Kidney (tissue), 13 donors: ENCODE measurements at regions not wholly inside any gene's neighbourhood (a gene's known extent, or its start where the extent isn't known, plus 50 kb on each side); places are given as distances from the start of the nearest gene placed in this dataset.

Experiments used
- DNase-seq, 5 donors: peaks; one replicate each; pipeline ENCODE4 v3.0.0-alpha.2; 2013 to 2020
- FAIRE-seq: peaks from 2 replicates; lab custom pipeline; 2012; peaks lifted over from hg19 to GRCh38; lab: Jason Lieb, UNC
- H3K27ac ChIP-seq, 2 donors: one replicate each; pipeline ENCODE4 v1.7.0; 2013; ENCODE audit warnings: low read depth in 2 of 2, low read length in 2 of 2, inconsistent platforms in 1 of 2
- H3K27me3 ChIP-seq: one replicate; pipeline ENCODE4 v1.7.1; 2013; ENCODE audit warnings: low read length, inconsistent platforms; ENCODE audit not compliant: control insufficient read depth, insufficient read depth
- H3K36me3 ChIP-seq, 3 donors: one replicate each; pipeline versions ENCODE4 v1.7.0 to v1.7.1; 2013; ENCODE audit warnings: low read length in 3 of 3, control low read depth in 1 of 3, inconsistent platforms in 1 of 3; ENCODE audit not compliant: insufficient read depth in 3 of 3, control insufficient read depth in 2 of 3
- H3K4me1 ChIP-seq, 3 donors: one replicate each; pipeline versions ENCODE4 v1.7.0 to v1.7.1; 2013; ENCODE audit warnings: low read length in 3 of 3, inconsistent platforms in 1 of 3, low read depth in 1 of 3; ENCODE audit not compliant: control insufficient read depth in 2 of 3, insufficient read depth in 2 of 3
- H3K4me3 ChIP-seq, 3 donors: one replicate each; pipeline versions ENCODE4 v1.7.0 to v1.8.1; 2013; ENCODE audit warnings: low read length in 3 of 3, control low read depth in 1 of 3, inconsistent platforms in 1 of 3
- H3K9ac ChIP-seq, 3 donors: one replicate each; pipeline versions ENCODE4 v1.7.0 to v1.7.1; 2013; ENCODE audit warnings: low read length in 3 of 3, control low read depth in 1 of 3, inconsistent platforms in 1 of 3
- H3K9me3 ChIP-seq, 3 donors: one replicate each; pipeline versions ENCODE4 v1.7.0 to v1.7.1; 2013; ENCODE audit warnings: low read length in 3 of 3, control low read depth in 1 of 3, inconsistent platforms in 1 of 3; ENCODE audit not compliant: control insufficient read depth in 2 of 3, insufficient read depth in 1 of 3
- intact Hi-C: fragments of 100-400 bp; cut with DNase I; formaldehyde crosslinking; loops from one replicate; pipeline ENCODE4 v1.11.1; 2022
- TF ChIP-seq, protein P1 (sequence below): IDR thresholded peaks from 3 replicates; pipeline ENCODE4 v1.5.1; 2012; ENCODE audit warnings: mild to moderate bottlenecking, moderate library complexity, borderline replicate concordance; ENCODE audit not compliant: insufficient read depth; ENCODE audit errors: extremely low read depth
- donor health status: control.
- donor health status: control.
- donor health status: control.
- donor health status: control.
- donor health status: control.
- donor health status: DM: yes; HTN: yes; CAD: no.
- donor health status: Normal renal cell carcinoma (clear cell type).

DNA sequence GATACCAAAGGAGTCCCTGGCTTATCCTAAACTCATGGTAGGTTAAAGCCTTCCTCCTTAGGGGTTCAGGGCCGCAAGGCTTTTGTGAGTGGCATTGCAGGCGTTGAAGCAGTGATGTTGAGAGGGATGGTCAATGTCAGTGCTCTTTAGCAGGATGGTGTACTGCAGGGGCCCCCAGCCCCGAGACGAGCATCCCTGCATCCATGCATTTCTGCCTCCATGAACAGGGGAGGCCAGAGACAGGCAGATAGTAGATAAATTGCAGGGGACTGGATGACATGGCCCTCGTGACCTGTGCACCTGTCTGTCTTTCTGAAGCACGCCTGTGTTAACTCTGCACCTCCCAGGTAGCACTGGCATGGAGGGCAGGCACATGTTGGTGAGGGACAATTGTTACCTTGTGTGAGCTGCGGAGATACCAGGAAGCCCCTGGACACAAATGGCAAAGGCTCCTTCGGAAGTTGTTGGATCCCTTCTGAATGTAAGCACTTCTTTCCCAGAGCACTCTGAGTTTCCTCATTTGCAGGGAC lies 133.5 kb downstream of the SNRPN start:
- no peaks in the 10 kb centered on the region for H3K4me1 ChIP-seq
- H3K36me3 ChIP-seq, result peaks cover 17 to 81% (median 56%) of the 10 kb centered on the region in 3 donors
- H3K4me3 ChIP-seq, result no peak overlapping the region
- intact Hi-C loops, result no loop called here
- no peak overlapping the region for H3K27ac ChIP-seq
- peaks cover 8 to 65% (median 20%) of the 10 kb centered on the region in 3 donors for H3K9me3 ChIP-seq
- no peaks in the 10 kb centered on the region for H3K27me3 ChIP-seq
- no peak for FAIRE-seq
- TF ChIP-seq, protein P1, sequence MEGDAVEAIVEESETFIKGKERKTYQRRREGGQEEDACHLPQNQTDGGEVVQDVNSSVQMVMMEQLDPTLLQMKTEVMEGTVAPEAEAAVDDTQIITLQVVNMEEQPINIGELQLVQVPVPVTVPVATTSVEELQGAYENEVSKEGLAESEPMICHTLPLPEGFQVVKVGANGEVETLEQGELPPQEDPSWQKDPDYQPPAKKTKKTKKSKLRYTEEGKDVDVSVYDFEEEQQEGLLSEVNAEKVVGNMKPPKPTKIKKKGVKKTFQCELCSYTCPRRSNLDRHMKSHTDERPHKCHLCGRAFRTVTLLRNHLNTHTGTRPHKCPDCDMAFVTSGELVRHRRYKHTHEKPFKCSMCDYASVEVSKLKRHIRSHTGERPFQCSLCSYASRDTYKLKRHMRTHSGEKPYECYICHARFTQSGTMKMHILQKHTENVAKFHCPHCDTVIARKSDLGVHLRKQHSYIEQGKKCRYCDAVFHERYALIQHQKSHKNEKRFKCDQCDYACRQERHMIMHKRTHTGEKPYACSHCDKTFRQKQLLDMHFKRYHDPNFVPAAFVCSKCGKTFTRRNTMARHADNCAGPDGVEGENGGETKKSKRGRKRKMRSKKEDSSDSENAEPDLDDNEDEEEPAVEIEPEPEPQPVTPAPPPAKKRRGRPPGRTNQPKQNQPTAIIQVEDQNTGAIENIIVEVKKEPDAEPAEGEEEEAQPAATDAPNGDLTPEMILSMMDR, result no peak
- DNase-seq, result no peak
- no peak overlapping the region for H3K9ac ChIP-seq

DNA sequence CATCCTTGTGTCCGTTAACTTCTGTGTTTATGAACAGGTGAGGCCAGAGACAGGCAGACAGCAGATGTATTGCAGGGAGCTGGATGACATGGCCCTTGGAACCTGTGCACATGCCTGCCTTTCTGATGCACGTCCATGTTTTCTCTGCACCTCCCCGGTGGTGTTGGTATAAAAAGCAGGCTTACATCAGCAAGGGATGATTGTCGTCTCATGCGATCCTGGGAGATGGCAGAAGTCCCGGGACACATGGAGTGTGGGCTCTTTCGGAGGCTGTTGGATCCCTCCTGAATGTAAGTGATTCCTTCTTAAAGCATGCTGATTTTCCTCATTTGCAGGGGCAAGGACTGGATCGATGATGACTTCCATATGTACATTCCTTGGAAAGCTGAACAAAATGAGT lies 134.8 kb downstream of the SNRPN start:
- no peaks in the 10 kb centered on the region for H3K4me1 ChIP-seq
- FAIRE-seq (no peak), DNase-seq (no peak)
- TF ChIP-seq, protein P1, result no peak
- H3K4me3 ChIP-seq, result no peak overlapping the region
- peaks cover 11 to 81% (median 54%) of the 10 kb centered on the region in 3 donors for H3K36me3 ChIP-seq
- intact Hi-C loops, result no loop called here
- H3K9me3 ChIP-seq, result peaks cover 3 to 60% (median 18%) of the 10 kb centered on the region in 3 donors
- H3K27me3 ChIP-seq, result no peaks in the 10 kb centered on the region
- H3K27ac ChIP-seq, result no peak overlapping the region
- H3K9ac ChIP-seq, result no peak overlapping the region

DNA sequence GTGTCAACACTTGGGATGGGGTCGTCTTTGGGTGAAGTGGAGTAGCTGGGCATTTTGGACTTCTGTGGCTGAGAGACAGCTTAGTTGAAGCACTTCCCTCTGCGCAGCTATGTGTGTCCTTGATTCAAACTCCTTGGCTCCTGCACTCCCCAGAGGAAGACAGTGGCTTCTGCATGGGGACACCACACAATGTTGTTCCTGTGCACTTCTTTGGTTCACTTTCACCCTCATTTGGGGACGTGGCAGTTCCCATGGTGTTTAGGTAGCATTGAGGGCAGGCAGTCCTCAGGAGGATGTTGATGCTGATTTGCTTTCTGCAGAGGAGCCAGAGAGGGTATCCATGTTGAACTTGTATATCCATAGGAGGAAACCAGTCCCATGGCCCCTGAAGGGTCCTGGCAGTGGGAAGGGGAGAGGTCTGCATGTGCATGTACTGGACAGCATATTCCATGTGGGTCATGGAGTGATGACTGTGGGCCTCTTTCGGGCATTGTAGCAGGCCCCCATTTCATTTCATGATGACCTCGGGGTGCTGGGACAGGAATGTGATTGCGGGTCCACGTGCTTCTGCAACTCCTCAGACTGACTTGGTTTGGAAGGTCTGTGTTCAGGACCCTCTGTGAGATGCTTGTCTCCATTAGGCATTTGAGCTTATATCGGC lies 135.4 kb downstream of the SNRPN start:
- no peak overlapping the region for H3K9ac ChIP-seq
- H3K4me1 ChIP-seq, result no peaks in the 10 kb centered on the region
- TF ChIP-seq, protein P1, result no peak
- no peaks in the 10 kb centered on the region for H3K27me3 ChIP-seq
- peaks cover 8 to 81% (median 57%) of the 10 kb centered on the region in 3 donors for H3K36me3 ChIP-seq
- no peak overlapping the region for H3K4me3 ChIP-seq
- intact Hi-C loops, result no loop called here
- no peak for DNase-seq
- H3K27ac ChIP-seq, result no peak overlapping the region
- H3K9me3 ChIP-seq, result peaks cover 1 to 54% (median 18%) of the 10 kb centered on the region in 3 donors
- no peak for FAIRE-seq
